Nephron (organoid): ENCODE measurements at regions not wholly inside any gene's neighbourhood (a gene's known extent, or its start where the extent isn't known, plus 50 kb on each side); places are given as distances from the start of the nearest gene placed in this dataset.

ENCODE experiments used
- H3K27ac Mint-ChIP-seq, 3 experiments: 2 replicates each; pipeline ENCODE4 v1.8.0; 2020; ENCODE audit warnings: mixed read lengths in 3 of 3, mild to moderate bottlenecking in 2 of 3, moderate library complexity in 1 of 3
- H3K27me3 Mint-ChIP-seq: 2 replicates; pipeline ENCODE4 v1.8.0; 2021; ENCODE audit warnings: low read depth, mild to moderate bottlenecking, moderate library complexity, mixed read lengths
- H3K36me3 Mint-ChIP-seq: 2 replicates; pipeline ENCODE4 v1.8.0; 2020; ENCODE audit warnings: low read depth, mixed read lengths
- H3K4me1 Mint-ChIP-seq: 2 replicates; pipeline ENCODE4 v1.8.0; 2020; ENCODE audit warnings: mixed read lengths
- H3K4me3 Mint-ChIP-seq, 3 experiments: 2 replicates each; pipeline ENCODE4 v1.8.0; 2020; ENCODE audit warnings: mild to moderate bottlenecking in 3 of 3, mixed read lengths in 3 of 3, moderate library complexity in 2 of 3
- H3K9me3 Mint-ChIP-seq: 2 replicates; pipeline ENCODE4 v1.8.0; 2020; ENCODE audit warnings: mixed read lengths
- CTCF ChIP-seq, 3 experiments: fragments of 200-600 bp; sonication (generic); IDR thresholded peaks; one replicate each; pipeline ENCODE4 v1.5.0; 2021; ENCODE audit warnings: antibody characterized with exemption in 3 of 3; ENCODE audit not compliant: unreplicated experiment in 3 of 3

GRCh38 chr21:16046656-16047330 is 317.0 kb downstream of the USP25 start:
- Mint-ChIP-seq H3K27ac (peak overlapping the region; percentile 66 to 92 (median 86)), H3K4me3 (no peak overlapping the region), H3K9me3 (peaks cover 3% of the 10 kb centered on the region), H3K36me3 (no peaks in the 10 kb centered on the region), H3K27me3 (no peaks in the 10 kb centered on the region), H3K4me1 (peaks cover 26% of the 10 kb centered on the region)
- no peak for TF ChIP-seq CTCF (IDR thresholded peaks at IDR 0.05; ENCODE audit: unreplicated experiment in 3 of 3)

GRCh38 chr21:16047904-16048303 is 318.1 kb downstream of the USP25 start:
- peaks cover 26% of the 10 kb centered on the region for H3K4me1 Mint-ChIP-seq
- H3K9me3 Mint-ChIP-seq: peaks cover 3% of the 10 kb centered on the region
- peak overlapping the region in 1 of 3 experiments; percentile 7 for H3K4me3 Mint-ChIP-seq
- no peak for TF ChIP-seq CTCF (IDR thresholded peaks at IDR 0.05; ENCODE audit: unreplicated experiment in 3 of 3)
- no peaks in the 10 kb centered on the region for H3K27me3 Mint-ChIP-seq
- H3K27ac Mint-ChIP-seq: peak overlapping the region; percentile 92 to 93 (median 92)
- H3K36me3 Mint-ChIP-seq: no peaks in the 10 kb centered on the region

- no peak for TF ChIP-seq CTCF (IDR thresholded peaks at IDR 0.05; ENCODE audit: unreplicated experiment in 3 of 3)
- peaks cover 5% of the 10 kb centered on the region for H3K9me3 Mint-ChIP-seq
- no peaks in the 10 kb centered on the region for H3K36me3 Mint-ChIP-seq
Observed at GRCh38 chr21:16055014-16055413, 325.2 kb downstream of the USP25 start.

GRCh38 chr21:16058896-16059295 is 329.1 kb downstream of the USP25 start:
- peaks cover 8% of the 10 kb centered on the region for H3K4me1 Mint-ChIP-seq
- H3K4me3 Mint-ChIP-seq: no peak overlapping the region
- peaks cover 7% of the 10 kb centered on the region for H3K9me3 Mint-ChIP-seq
- no peaks in the 10 kb centered on the region for H3K36me3 Mint-ChIP-seq
- no peak for TF ChIP-seq CTCF (IDR thresholded peaks at IDR 0.05; ENCODE audit: unreplicated experiment in 3 of 3)
- H3K27me3 Mint-ChIP-seq: no peaks in the 10 kb centered on the region
- no peak overlapping the region for H3K27ac Mint-ChIP-seq

More at GRCh38 chr21:16055014-16055413, 325.2 kb downstream of the USP25 start:
- Mint-ChIP-seq H3K4me3 (no peak overlapping the region), H3K27me3 (no peaks in the 10 kb centered on the region), H3K4me1 (peaks cover 8% of the 10 kb centered on the region), H3K27ac (no peak overlapping the region)

GRCh38 chr21:16059981-16060380 is 330.2 kb downstream of the USP25 start:
- H3K27me3 Mint-ChIP-seq: no peaks in the 10 kb centered on the region

More at GRCh38 chr21:16059981-16060380, 330.2 kb downstream of the USP25 start:
- no peak overlapping the region for H3K4me3 Mint-ChIP-seq
- H3K27ac Mint-ChIP-seq: no peak overlapping the region
- no peaks in the 10 kb centered on the region for H3K36me3 Mint-ChIP-seq
- TF ChIP-seq CTCF (IDR thresholded peaks at IDR 0.05; ENCODE audit: unreplicated experiment in 3 of 3): no peak
- H3K9me3 Mint-ChIP-seq: peaks cover 7% of the 10 kb centered on the region
- H3K4me1 Mint-ChIP-seq: peaks cover 8% of the 10 kb centered on the region
